GM12872 (cell line): ENCODE measurements at regions not wholly inside any gene's neighbourhood (a gene's known extent, or its start where the extent isn't known, plus 50 kb on each side); places are given as distances from the start of the nearest gene placed in this dataset.

ENCODE experiments used
- TF ChIP-seq, protein P1 (sequence below): IDR thresholded peaks from 3 replicates; pipeline ENCODE4 v1.5.1; 2011; ENCODE audit warnings: low read depth, mild to moderate bottlenecking, low read length, moderate library complexity; ENCODE audit not compliant: insufficient read depth

DNA sequence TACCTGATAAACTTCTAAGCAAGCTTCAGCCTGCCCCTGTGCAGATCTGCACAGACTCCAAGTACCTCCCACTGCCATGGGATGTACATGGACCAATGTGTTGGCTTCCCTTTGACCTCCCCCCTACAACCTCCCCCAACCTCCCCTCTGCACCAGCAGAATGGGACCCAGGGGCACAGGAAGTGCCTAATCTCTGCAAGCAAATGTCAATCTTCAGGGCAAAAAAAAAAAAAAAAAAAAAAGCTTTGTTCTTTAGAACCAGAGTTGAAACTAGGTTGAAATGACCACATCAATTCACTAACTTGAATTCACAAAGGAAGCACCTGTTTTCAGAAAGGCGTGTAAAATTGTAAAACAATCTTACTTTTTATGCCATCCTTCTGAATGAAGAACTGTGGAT, 53.9 kb upstream of the TIAM1 start:
- TF ChIP-seq, protein P1, sequence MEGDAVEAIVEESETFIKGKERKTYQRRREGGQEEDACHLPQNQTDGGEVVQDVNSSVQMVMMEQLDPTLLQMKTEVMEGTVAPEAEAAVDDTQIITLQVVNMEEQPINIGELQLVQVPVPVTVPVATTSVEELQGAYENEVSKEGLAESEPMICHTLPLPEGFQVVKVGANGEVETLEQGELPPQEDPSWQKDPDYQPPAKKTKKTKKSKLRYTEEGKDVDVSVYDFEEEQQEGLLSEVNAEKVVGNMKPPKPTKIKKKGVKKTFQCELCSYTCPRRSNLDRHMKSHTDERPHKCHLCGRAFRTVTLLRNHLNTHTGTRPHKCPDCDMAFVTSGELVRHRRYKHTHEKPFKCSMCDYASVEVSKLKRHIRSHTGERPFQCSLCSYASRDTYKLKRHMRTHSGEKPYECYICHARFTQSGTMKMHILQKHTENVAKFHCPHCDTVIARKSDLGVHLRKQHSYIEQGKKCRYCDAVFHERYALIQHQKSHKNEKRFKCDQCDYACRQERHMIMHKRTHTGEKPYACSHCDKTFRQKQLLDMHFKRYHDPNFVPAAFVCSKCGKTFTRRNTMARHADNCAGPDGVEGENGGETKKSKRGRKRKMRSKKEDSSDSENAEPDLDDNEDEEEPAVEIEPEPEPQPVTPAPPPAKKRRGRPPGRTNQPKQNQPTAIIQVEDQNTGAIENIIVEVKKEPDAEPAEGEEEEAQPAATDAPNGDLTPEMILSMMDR, result no peak

GRCh38 chr21:31397515-31397926, 53.5 kb upstream of the TIAM1 start:
- TF ChIP-seq, protein P1, result no peak

DNA sequence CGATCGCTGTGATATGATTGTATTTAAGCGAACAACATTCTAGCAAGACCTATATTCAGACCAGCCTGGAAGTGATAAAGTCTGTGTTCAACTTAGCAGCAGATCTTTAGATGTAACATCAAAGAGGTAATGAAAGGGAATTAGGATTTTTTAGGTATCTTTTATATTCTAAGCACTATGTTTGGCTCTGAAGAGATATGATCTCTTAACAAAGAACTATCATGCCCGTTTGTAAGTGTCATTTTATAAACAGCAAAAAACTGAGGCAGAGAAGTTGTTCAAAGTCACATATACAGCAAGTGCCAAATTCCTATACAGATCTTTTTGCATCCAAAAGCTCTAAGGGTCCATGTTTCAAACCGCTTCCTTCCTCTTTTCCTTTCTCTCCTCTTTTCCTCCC, 53.0 kb upstream of the TIAM1 start:
- TF ChIP-seq, protein P1, result no peak

DNA sequence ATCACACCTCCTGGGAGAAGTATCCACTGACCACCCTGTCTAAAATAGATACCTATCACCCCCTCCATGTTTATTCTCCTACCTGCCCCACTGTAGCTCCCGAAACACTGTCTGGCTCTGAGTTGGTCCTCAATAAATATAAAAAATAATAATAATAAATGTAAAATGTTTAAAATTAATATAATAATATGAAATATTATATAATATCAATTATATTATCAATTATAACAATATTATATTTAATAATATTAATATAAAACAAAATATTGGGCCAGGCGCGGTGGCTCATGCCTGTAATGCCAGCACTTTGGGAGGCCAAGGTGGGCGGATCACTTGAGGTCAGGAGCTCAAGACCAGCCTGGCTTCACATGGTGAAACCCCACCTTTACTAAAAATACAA, 52.3 kb upstream of the TIAM1 start:
- TF ChIP-seq, protein P1, result no peak

- TF ChIP-seq, protein P1, result no peak
These were observed 51.7 kb upstream of the TIAM1 start for GRCh38 chr21:31395791-31396190.

DNA sequence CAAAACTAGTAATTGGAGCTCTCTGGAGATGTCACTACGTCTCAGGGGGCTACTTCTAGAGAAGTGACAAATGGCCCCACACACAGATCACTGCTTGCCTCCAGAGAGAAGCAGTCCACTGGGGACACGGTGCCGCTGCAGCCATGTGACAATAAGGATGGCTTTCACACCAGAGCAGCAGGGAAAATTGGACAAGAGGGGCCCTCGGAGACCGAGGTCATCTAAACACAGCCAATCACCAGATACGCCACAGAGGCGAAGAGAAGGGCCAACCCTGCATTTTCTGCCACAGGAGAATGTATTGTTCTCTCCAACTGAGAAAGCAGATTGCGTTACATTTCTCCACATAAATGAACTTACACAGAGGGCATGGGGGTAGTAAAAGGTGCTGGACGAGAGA, 51.2 kb upstream of the TIAM1 start:
- TF ChIP-seq, protein P1, result no peak

GRCh38 chr21:31394309-31394708, 50.2 kb upstream of the TIAM1 start:
- TF ChIP-seq, protein P1, result no peak
